NCI-H345 (cell line): ENCODE measurements at regions not wholly inside any gene's neighbourhood (a gene's known extent, or its start where the extent isn't known, plus 50 kb on each side); places are given as distances from the start of the nearest gene placed in this dataset.

Experiments used
- DNase-seq: peaks from one replicate; lab custom pipeline; 2025; lab: John Stamatoyannopoulos, UW

GRCh38 chr1:5713101-5714010 lies 278.9 kb downstream of the NPHP4 start:
- DNase-seq: no peak

GRCh38 chr1:5711956-5712645 lies 280.1 kb downstream of the NPHP4 start:
- DNase-seq: no peak

GRCh38 chr1:5711079-5711478 lies 281.1 kb downstream of the NPHP4 start:
- DNase-seq: no peak

GRCh38 chr1:5709976-5710375 lies 282.2 kb downstream of the NPHP4 start:
- no peak for DNase-seq

GRCh38 chr1:5709461-5709975 lies 282.7 kb downstream of the NPHP4 start:
- no peak for DNase-seq

GRCh38 chr1:5708346-5709245 lies 283.6 kb downstream of the NPHP4 start:
- no peak for DNase-seq

GRCh38 chr1:5707566-5708345 lies 284.5 kb downstream of the NPHP4 start:
- DNase-seq: peak; percentile 3

- no peak for DNase-seq
Observed at GRCh38 chr1:5706239-5706638, 286.0 kb downstream of the NPHP4 start.

- no peak for DNase-seq
Observed at GRCh38 chr1:5705751-5706150, 286.5 kb downstream of the NPHP4 start.

- peak; percentile 19 for DNase-seq
Observed at GRCh38 chr1:5704561-5705514, 287.4 kb downstream of the NPHP4 start.

GRCh38 chr1:5701642-5702041 lies 290.6 kb downstream of the NPHP4 start:
- no peak for DNase-seq

GRCh38 chr1:5693568-5693967 lies 298.7 kb downstream of the NPHP4 start:
- DNase-seq: no peak

- no peak for DNase-seq
Observed at GRCh38 chr1:5692664-5693063, 299.6 kb downstream of the NPHP4 start.

- no peak for DNase-seq
Observed at GRCh38 chr1:5691795-5692509, 300.3 kb downstream of the NPHP4 start.

GRCh38 chr1:5690898-5691297 lies 301.3 kb downstream of the NPHP4 start:
- no peak for DNase-seq

- DNase-seq: no peak
Observed at GRCh38 chr1:5690291-5690690, 301.9 kb downstream of the NPHP4 start.

GRCh38 chr1:5688081-5689077 lies 303.8 kb downstream of the NPHP4 start:
- DNase-seq: no peak
